OCI-LY1 (cell line): ENCODE measurements at regions not wholly inside any gene's neighbourhood (a gene's known extent, or its start where the extent isn't known, plus 50 kb on each side); places are given as distances from the start of the nearest gene placed in this dataset.

ENCODE experiments used
- H2AFZ ChIP-seq: fragments of 200-600 bp; sonication (generic), shearing (Covaris generic); 2 replicates; pipeline ENCODE4 v1.6.0; 2014; ENCODE audit warnings: antibody characterized with exemption, mild to moderate bottlenecking, low read length
- H3F3A ChIP-seq: fragments of 200-600 bp; sonication (generic), shearing (Covaris generic); 2 replicates; pipeline ENCODE4 v1.6.0; 2014; ENCODE audit warnings: mild to moderate bottlenecking, antibody characterized with exemption, low read length, moderate library complexity; ENCODE audit not compliant: insufficient read depth
- H3K27ac ChIP-seq: fragments of 200-600 bp; sonication (generic); 2 replicates; pipeline ENCODE4 v1.5.1; 2014; ENCODE audit warnings: low read length, mixed run types, mild to moderate bottlenecking, low read depth; ENCODE audit not compliant: poor library complexity, severe bottlenecking
- H3K27me3 ChIP-seq: fragments of 200-600 bp; sonication (generic); 2 replicates; pipeline ENCODE4 v1.6.0; 2014; ENCODE audit warnings: antibody characterized with exemption, mild to moderate bottlenecking, low read length, moderate library complexity; ENCODE audit not compliant: insufficient read depth
- H3K36me3 ChIP-seq: fragments of 200-600 bp; sonication (generic); 2 replicates; pipeline ENCODE4 v1.6.1; 2014; ENCODE audit warnings: mild to moderate bottlenecking, antibody characterized with exemption, low read length, moderate library complexity, mixed read lengths; ENCODE audit not compliant: insufficient read depth
- H3K4me1 ChIP-seq: fragments of 200-600 bp; sonication (generic); 2 replicates; pipeline ENCODE4 v1.5.1; 2014; ENCODE audit warnings: mild to moderate bottlenecking, low read length, moderate library complexity; ENCODE audit not compliant: insufficient read depth, severe bottlenecking
- H3K4me2 ChIP-seq: fragments of 200-600 bp; sonication (generic), shearing (Covaris generic); 2 replicates; pipeline ENCODE4 v1.6.1; 2014; ENCODE audit warnings: low read length
- H3K4me3 ChIP-seq: fragments of 200-600 bp; sonication (generic); 2 replicates; pipeline ENCODE4 v1.5.1; 2014; ENCODE audit warnings: low read length, low read depth, mild to moderate bottlenecking, mixed read lengths; ENCODE audit not compliant: poor library complexity, severe bottlenecking
- H3K79me2 ChIP-seq: fragments of 200-600 bp; shearing (Covaris generic); 2 replicates; pipeline ENCODE4 v1.6.1; 2016; ENCODE audit warnings: mixed run types, low read length, mixed read lengths; ENCODE audit not compliant: insufficient read depth
- H3K9ac ChIP-seq: fragments of 200-600 bp; sonication (generic), shearing (Covaris generic); 2 replicates; pipeline ENCODE4 v1.6.1; 2014; ENCODE audit warnings: mild to moderate bottlenecking, low read length, mixed read lengths
- H3K9me2 ChIP-seq: fragments of 200-600 bp; sonication (generic), shearing (Covaris generic); 2 replicates; pipeline ENCODE4 v1.6.1; 2014; ENCODE audit warnings: low read depth, mild to moderate bottlenecking, low read length, mixed read lengths
- H3K9me3 ChIP-seq: fragments of 200-600 bp; shearing (Covaris generic); 2 replicates; pipeline ENCODE4 v1.6.1; 2014; ENCODE audit warnings: low read length, mixed read lengths
- H4K20me1 ChIP-seq: fragments of 200-600 bp; sonication (generic), shearing (Covaris generic); 2 replicates; pipeline ENCODE4 v1.6.0; 2016; ENCODE audit warnings: mild to moderate bottlenecking, low read length; ENCODE audit not compliant: insufficient read depth
- EZH2 ChIP-seq: fragments of 200-600 bp; sonication (generic), shearing (Covaris generic); IDR thresholded peaks from 2 replicates; pipeline ENCODE4 v1.8.0; 2017; ENCODE audit warnings: borderline replicate concordance, mixed run types, mild to moderate bottlenecking, antibody characterized with exemption, low read length, moderate library complexity, mixed read lengths
- TF ChIP-seq, protein P1 (sequence below): fragments of 200-600 bp; sonication (generic), shearing (Covaris generic); IDR thresholded peaks from 2 replicates; pipeline ENCODE4 v1.5.1; 2017; ENCODE audit warnings: mild to moderate bottlenecking, antibody characterized with exemption, low read length, moderate library complexity, mixed read lengths

DNA sequence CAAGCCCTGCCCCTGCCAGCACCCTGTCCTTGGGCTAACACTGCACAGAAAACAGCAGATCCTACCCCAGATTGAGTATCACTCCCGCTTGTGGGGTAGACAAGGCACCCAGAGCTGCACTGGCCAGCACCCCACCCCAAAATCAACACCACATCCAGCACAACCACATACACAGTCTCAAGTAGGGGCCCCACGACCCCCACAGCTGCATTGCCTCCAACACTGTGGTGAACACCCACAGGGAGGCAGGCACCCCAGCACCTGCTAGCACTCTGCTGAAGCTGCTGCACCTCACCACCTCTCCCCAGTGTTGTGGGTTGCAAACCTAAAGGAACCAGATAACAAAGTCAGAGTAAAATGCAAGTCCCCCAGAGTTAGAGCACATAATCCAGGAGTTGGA, 589.9 kb downstream of the PCDH19 start:
- Histone ChIP-seq H3K4me2 (no peak overlapping the region), H2AFZ (no peak overlapping the region), H4K20me1 (no peaks in the 10 kb centered on the region), H3K4me1 (no peaks in the 10 kb centered on the region), H3K9me2 (no peaks in the 10 kb centered on the region), H3F3A (no peaks in the 10 kb centered on the region), H3K27ac (no peak overlapping the region), H3K79me2 (no peaks in the 10 kb centered on the region), H3K9ac (no peak overlapping the region), H3K9me3 (no peaks in the 10 kb centered on the region), H3K4me3 (no peak overlapping the region), H3K36me3 (no peaks in the 10 kb centered on the region), H3K27me3 (no peaks in the 10 kb centered on the region)
- TF ChIP-seq, protein P1, sequence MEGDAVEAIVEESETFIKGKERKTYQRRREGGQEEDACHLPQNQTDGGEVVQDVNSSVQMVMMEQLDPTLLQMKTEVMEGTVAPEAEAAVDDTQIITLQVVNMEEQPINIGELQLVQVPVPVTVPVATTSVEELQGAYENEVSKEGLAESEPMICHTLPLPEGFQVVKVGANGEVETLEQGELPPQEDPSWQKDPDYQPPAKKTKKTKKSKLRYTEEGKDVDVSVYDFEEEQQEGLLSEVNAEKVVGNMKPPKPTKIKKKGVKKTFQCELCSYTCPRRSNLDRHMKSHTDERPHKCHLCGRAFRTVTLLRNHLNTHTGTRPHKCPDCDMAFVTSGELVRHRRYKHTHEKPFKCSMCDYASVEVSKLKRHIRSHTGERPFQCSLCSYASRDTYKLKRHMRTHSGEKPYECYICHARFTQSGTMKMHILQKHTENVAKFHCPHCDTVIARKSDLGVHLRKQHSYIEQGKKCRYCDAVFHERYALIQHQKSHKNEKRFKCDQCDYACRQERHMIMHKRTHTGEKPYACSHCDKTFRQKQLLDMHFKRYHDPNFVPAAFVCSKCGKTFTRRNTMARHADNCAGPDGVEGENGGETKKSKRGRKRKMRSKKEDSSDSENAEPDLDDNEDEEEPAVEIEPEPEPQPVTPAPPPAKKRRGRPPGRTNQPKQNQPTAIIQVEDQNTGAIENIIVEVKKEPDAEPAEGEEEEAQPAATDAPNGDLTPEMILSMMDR = no peak
- TF ChIP-seq EZH2 = no peak

GRCh38 chrX:99800016-99800415, 610.1 kb downstream of the PCDH19 start:
- Histone ChIP-seq H3K4me1 (no peaks in the 10 kb centered on the region), H3K9me2 (no peaks in the 10 kb centered on the region)

DNA sequence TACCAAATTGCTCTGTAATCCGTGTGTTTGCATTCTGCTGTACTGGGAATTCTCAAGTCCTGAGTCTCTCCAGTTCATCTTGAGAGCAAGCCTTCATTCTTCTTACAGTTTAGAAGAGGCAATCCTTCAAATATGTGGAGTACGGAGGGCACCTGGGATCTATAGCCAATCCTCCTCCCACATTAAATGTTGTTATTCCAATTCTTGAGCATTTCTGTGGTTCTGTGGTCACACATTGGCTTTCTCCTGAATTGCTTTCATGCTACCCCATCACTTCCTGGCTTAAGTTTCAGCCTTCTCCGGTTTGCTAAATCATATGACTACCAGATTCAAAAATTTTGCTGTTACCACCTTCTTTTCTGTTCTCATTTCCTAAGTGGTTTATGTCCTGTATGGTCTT, 611.1 kb downstream of the PCDH19 start:
- Histone ChIP-seq H2AFZ (no peak overlapping the region), H3K27ac (no peak overlapping the region), H3K9ac (no peak overlapping the region), H3K9me2 (no peaks in the 10 kb centered on the region), H3K79me2 (no peaks in the 10 kb centered on the region), H3K9me3 (no peaks in the 10 kb centered on the region), H3F3A (no peaks in the 10 kb centered on the region), H3K4me3 (no peak overlapping the region), H3K4me1 (no peaks in the 10 kb centered on the region), H3K36me3 (no peaks in the 10 kb centered on the region), H3K27me3 (no peaks in the 10 kb centered on the region), H3K4me2 (no peak overlapping the region), H4K20me1 (no peaks in the 10 kb centered on the region)
- TF ChIP-seq, protein P1 = no peak
- TF ChIP-seq EZH2 = no peak

More at GRCh38 chrX:99800016-99800415, 610.1 kb downstream of the PCDH19 start:
- H3K4me2 ChIP-seq = no peak overlapping the region
- no peak overlapping the region for H3K9ac ChIP-seq
- H2AFZ ChIP-seq = no peak overlapping the region
- H3K79me2 ChIP-seq = no peaks in the 10 kb centered on the region
- H3K27ac ChIP-seq = no peak overlapping the region
- H4K20me1 ChIP-seq = no peaks in the 10 kb centered on the region
- H3F3A ChIP-seq = no peaks in the 10 kb centered on the region
- no peaks in the 10 kb centered on the region for H3K27me3 ChIP-seq
- no peaks in the 10 kb centered on the region for H3K9me3 ChIP-seq
- H3K4me3 ChIP-seq = no peak overlapping the region
- TF ChIP-seq, protein P1 = no peak
- TF ChIP-seq EZH2 = no peak
- no peaks in the 10 kb centered on the region for H3K36me3 ChIP-seq
